NCI-H748 treated with DMSO at 0.1 percent for 48 hours (cell line): ENCODE measurements at regions not wholly inside any gene's neighbourhood (a gene's known extent, or its start where the extent isn't known, plus 50 kb on each side); places are given as distances from the start of the nearest gene placed in this dataset.

Source experiments
- DNase-seq: peaks from one replicate; lab custom pipeline; 2025; lab: John Stamatoyannopoulos, UW

DNA sequence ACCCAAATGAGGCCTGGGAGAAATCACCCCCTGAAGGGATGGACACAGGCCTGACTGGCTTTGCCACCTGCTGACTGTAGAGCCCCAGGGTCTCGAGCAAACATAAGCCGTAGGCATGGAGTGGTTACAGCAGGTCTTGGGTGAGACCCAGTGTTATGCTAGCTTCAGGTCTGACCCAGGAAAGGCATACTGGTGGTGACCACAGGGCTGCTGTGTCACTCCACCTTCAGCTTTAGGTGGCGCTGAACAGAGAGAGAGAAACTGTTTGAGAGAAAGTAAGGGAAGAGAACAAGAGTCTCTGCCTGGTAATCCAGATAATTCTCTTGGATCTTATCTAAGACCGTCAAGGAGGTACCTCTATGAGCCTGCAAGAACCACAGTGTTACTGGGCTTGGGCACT is 1544.2 kb upstream of the TMEFF2 start:
- no peak for DNase-seq

DNA sequence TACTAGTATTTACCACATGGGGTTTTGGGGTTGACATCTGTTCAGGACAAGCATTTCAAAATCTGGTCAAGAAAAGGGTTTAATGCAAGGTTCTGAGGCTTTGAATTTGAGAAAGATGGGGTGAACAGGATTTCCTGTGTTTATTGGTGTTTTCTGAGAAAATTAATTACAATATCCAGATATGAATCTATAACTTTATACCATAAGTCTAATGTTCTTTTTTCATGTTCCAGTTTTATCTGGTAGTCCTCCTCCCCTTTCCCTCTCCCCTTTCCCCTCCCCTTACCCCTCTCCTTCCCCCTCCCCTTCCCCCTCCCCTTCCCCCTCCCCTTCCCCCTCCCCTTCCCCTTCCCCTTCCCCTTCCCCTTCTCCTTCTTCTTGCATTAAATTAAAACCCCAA is 1518.2 kb upstream of the TMEFF2 start:
- DNase-seq = no peak

DNA sequence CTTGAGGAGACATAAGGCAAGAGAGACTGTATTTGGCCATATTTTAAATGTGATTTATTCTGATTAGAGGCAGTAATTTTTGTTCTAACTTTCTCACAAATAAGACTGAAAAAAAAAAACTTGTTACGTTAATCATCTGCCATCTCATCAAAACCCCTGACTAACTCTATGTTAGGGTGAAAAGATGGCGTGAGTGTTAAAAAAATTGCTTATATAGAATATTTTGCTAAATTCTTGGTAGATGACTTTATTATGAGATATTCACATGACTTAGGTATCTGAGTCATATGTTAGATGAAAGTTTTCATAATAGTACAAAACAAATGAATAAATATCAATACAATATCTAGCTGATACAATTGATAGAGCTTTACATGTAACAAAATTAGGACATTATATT is 1508.7 kb upstream of the TMEFF2 start:
- DNase-seq = no peak

DNA sequence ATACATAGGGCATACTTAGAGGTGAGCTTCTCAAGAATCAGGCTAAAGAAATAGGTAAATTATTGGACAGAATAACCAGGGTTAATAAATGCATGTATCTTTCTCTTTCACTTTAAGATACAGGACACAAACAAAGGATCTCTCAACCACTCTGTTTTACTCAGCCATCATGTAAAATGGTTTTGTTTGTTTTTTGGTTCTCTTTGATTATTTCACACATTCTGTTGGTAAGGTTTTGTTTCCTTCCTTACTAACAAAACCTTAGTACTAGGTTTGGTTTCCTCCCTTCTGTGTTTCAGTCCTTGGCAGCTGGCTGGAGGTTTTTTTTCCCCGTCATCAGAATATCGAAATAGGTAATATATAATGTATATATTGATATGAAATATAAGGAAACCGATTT is 1506.8 kb upstream of the TMEFF2 start:
- no peak for DNase-seq

DNA sequence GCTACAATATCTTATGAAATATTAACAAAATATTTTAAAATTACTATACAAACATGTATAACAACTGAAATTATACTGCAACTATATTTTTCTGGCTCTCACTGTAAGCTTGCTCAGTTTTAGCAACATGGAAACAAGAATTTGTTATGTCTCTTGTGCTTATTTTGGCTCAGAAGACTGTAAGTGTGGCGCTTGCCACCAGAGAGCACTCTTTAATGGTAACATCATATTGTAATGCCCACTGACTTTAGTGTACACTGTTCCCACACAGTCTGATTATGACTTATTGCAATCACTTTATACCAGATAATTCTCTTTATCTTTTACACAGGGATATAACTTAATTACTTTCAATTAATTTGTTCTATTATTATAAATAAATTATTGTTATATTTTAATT is 1500.6 kb upstream of the TMEFF2 start:
- peak; percentile 67 for DNase-seq

DNA sequence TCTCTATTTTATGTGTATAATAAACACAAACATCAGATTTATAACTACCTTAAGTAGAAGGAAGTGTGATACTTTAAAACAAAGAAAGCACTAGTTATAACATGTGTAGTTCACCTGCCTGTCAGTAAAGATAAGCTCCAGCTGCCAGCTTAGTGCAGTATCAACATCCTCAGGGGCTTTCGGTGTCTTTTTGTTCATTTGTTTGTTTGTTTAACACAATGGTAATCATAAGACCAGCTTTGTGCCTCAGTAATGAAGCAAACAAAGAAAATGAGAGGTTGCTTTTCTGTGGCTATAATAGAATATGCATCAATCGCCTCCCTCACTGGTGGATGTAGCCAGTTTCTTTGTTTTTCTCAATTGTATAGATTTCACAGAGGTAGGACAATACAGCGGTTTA is 1499.0 kb upstream of the TMEFF2 start:
- DNase-seq = peak; percentile 92

DNA sequence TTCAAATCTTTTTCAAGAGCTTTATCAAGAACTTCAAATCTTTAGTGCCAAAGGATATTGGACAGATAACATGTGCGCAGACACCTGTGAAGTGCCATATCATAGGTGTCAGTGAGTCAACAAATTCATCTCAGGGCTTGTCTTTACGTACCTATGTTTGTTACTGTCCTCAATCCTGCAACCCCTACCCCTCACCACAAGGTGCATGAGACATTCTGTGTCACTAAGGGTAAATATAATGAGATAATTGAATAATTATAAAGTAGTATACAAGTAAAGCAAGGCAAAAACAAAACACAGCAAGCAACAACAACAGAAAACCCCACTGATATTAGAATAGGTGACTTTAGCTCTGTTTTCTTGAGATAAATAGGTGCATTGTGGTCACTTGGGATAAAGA is 1495.8 kb upstream of the TMEFF2 start:
- DNase-seq = no peak

DNA sequence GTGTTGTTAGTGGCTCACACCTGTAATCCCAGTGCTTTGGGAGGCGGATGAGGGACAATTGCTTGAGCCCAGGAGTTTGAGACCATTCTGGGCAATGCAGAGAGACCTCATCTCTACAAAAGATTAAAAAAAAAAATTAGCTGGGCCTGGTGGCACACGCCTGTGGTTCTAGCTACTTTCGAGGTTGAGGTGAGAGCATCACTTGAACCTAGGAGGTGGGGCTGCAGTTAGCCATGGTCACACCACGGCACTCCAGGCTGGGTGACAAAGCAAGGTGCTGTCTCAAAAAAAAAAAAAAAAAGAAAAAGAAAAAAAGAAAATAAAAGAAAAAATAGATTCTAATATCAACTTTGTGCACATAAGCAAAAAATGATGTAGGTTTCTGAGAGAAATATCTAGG is 1492.5 kb upstream of the TMEFF2 start:
- DNase-seq = no peak

DNA sequence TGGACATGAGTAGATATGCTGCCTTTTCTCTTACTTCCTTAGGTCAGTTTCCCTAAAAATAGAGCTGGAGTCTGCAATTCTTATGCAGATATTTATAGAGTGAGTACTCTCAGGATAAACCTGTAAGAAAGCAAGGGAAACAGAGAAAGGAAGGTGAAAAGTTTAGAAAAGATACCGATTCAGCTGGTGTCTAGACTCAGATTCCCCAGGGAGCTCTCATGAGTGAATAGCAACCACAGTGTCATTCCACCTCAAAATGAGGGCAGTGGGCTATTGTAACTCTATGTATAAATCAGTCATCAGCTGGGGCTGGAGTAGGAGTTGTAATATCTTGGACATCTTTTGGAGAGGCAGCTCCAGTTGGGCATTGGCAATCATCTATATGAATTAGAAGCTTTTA is 1485.1 kb upstream of the TMEFF2 start:
- no peak for DNase-seq

DNA sequence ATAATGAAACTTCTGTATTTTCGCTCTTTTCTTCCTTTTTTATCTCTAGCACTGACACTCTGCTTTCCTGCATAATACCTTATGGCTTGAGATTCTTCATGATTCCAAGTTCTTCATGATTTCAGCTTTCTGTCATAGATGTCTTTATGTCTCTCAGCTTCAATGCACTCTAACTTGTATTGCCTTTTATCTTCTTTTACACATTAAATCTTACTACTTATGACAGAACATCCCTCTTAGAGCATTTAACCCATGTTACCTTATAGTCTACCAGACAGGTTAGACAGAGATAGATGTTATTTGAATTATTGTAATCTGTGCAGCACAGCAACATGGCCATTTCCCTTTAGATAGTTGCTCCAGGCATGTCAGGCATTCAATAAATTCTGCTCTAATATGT is 1475.7 kb upstream of the TMEFF2 start:
- DNase-seq = no peak

DNA sequence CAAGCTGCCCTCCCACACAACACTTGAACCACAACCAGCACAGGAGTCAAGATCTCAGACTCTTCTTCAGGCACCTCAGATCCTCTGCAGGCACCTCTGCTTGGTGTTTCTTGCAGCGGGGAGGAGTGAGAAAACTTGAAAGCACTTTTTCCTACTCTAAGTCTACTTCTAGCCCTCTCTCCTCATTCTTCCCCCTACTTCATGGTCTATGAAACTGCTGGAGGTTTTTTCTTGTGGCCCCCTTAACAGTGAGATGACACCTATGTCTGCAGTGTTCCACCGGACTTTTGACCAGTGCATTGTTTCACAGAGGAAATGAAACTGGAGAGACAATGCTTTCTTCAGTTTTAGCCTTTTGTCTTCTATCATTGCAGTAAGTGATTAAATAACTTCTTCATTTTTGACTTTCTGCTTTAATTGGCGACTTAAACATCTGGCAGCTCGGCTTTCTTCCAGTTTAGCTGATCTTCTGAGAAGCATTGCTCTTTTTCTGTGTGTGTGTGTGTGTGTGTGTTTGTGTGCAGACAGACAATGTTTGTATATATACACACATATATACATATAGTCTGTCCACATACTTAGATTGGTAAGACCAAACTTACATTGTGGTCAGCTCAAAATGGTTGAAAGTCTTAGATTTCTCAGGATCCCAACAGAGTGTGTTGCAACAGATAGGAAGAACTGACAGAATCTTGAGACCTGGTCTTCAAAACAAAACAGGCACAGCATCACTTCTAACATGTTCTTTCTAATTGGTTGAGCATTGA is 1474.0 kb upstream of the TMEFF2 start:
- DNase-seq = no peak

DNA sequence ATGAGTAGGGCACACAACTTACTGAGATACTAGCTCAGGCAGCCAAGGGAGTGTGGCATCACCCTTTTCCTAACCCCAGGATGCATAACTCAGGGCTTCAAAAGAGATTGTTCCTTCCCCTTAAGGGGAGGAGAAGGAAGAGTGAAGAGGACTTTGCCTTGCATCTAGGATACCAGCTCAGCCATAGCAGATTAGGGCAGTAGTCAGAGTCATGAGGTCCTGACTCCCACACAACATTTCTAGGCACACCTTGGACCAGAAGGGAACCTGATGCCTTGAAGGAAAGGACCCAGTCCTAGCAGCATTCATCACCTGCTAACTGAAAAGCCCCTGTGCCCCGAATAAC is 1433.2 kb upstream of the TMEFF2 start:
- DNase-seq = no peak

DNA sequence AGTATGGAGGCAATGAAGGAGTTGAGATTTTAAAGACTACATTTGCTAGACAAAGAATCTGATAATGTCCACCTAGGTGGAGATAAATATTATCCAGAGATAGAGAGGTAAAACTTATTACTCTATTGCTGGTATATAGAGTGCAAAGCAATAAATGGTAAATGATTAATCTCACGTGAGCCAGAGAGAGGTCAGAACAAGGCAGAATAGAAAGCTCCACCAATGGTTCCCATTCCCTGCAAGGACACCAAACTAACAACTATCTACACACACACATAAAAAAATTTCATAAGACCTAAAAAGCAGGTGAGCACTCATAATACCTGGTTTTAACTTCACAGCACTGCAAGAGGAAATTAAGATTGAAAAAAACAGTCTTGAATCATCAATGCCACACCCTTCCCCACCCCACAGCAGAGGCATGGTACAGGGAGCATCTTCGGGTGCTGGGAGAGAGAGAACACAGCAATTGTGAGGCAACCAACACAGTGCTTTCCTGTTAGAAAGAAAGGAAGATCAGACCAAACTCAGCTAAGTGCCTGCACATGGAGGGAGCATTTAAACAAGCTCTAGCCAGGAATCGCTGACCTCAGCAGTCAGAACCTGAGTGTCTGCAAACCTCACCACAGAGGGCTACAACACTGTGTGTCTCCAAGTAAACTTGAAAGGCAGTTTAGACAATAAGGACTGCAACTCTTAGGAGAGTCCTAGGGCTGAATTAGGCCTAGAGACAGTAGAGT is 1432.6 kb upstream of the TMEFF2 start:
- no peak for DNase-seq

DNA sequence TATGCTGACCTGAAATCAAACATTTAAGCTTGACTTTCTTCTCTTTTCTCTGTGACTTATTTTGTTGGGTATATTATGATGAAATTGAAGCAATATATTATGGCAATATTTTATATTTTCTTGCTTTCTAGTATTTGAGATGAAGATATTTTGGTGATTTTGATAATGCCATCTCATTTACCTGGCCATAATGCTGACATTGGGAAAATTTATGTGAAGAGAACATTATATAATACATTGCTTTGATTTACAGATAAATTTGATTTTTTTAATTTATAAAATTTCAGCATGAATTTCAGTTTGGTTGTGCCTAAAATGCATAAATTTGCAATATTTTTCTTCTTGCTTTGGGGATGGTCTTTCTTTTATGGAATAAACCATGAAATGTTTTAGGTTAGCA is 1413.7 kb upstream of the TMEFF2 start:
- DNase-seq = no peak

DNA sequence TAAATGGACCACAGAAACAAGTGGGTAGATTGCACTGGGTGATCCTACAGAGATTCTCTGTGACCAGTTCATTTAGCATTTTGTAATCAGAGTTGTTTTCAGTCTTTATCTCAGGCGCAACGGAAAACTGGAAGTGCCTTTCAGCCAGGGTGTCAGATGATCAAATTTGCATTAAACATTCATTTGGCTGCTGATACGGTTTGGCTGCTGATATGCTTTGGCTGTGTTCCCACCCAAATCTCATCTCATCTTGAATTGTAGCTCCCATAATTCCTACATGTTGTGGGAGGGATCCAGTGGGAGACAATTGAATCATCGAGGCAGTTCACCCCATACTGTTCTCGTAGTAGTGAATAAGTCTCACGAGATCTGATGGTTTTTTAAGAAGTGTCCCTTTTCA is 1396.1 kb upstream of the TMEFF2 start:
- no peak for DNase-seq

DNA sequence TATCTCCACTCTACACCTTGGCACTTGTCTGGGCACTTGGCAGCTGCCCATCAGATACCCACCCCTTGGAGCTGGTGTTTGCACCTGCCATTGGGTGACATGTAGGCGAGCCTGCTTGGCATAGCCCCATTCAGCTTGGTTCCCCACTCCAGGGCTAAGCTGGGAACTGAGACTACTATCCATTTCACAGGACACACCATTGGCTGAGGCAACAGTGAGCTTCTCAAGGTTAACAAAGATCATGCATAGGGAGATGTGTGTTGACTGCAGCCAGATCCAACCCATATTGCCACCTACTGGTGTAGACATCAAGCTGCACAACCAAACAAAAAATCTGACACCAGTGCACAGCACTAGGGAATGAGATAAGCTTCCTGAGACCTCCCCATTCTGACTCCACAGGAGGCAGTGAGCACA is 1389.8 kb upstream of the TMEFF2 start:
- DNase-seq = peak; percentile 51

DNA sequence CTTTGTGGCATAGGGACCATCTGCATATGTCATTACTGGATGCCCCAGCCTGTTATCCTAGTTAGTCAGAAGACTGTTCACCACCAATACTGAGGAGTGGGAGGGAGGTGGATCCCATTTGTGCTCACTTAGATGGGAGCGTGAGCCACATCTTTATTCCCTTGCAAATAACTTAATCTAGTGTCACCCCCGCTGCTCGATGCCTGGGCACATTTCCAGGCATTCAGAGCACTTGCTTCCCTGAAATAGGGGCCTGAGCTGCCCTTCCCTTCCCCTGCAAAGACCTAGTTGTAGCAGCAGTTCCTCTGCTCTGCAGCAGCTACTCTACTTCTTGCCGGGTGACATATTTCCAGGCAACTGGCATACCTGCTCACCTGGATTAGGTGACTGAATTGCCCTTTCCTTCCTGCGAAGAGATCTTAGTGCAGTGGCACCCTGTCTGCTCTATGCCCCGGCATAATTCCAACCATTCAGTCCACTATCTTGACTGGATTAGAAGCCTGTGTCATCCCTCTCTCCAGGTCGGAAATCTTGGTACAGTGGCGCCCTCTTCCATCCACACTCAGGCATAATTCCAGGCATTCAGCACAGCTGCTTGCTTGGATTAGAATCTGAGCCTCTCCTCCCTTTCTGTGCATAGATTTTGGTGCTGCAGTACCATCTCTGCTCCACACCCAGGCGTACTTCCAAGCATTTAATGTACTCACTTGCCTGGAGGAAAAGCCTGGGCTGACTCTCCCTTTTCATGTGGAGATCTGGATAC is 1389.1 kb upstream of the TMEFF2 start:
- peak; percentile 62 for DNase-seq

DNA sequence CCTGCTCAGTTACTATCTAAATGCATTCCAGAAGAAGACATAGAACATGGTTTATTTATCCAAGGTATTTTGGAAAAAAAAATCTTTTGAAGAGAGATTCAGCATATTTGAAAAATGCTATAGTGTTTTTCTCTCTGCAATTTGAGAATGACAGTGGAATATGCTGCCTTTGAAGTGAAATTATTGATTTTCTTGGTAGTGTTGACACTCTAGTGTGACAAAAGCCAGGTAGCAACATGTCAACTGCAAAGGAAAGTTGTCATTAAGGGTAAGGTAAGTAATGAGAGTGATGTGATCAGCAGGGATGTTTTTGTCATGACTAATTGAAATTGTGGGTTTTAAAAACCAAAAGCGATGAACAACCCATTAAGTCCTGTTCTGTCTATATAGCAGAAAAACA is 1387.1 kb upstream of the TMEFF2 start:
- DNase-seq = peak; percentile 75

DNA sequence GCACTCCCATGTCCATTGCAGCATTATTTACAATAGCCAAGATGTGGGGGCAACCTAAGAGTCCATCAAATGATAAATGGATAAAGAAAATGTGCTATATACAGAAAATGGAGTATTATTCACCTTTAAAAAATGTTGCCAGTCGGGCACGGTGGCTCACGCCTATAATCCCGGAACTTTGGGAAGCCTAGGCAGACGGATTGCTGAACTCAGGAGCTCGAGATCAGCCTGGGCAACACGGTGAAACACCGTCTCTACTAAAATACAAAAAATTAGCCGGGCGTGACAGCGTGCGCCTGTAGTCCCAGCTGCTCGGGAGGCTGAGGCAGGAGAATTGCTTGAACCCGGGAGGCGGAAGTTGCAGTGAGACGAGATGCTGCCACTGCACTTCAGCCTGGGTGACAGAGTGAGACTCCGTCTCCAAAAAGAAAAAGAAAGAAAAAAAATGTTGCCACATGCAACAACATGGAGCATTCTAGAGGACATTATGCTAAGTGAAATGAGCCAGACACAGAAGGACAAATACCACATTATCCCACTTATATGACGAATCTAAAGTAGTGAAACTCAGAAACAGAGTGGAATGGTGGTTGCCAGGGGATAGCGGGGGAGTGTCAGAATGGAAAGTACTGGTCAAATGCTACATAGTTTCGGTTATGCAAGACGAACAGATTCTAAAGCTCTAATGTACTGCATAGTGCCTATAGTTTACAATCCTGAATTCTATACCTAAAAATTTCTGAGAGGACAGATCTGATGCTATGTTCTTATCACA is 1385.6 kb upstream of the TMEFF2 start:
- no peak for DNase-seq

DNA sequence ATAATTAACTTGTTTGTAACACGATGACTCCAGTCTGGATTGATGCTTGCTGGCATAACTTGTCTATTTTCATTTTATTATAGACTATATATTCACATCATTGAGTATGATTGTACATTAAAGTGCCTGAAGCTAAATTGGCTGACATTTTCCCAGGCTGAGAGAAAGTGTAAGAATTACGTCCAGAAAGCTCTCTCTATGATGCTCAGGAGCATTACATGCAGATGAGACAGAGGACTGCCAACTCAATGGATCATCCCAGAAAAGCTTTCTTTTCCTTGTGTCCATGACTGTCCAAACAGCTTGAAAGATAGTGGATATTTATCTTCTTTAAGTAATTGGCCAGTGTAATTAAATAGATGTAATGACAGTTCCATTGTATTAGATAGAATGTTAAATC is 1372.2 kb upstream of the TMEFF2 start:
- DNase-seq = no peak

DNA sequence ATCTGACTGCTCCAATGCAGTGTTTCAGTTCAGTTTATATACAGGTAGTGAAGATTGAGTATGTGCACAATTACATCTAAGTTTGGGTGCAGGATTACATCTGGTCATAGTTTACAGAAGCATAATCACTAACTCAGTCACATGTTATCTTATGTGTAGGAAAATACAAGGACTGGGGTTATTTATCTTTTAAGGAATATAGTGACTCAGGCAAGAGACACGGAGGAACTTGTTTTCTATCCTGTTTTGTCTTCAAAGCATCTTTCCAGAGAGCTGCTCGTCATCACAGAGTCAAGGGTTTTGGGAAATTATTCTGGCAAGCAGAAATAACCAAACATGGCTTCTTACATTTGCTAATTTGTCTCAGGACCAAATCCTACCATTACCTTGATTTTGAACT is 1371.5 kb upstream of the TMEFF2 start:
- DNase-seq = no peak

DNA sequence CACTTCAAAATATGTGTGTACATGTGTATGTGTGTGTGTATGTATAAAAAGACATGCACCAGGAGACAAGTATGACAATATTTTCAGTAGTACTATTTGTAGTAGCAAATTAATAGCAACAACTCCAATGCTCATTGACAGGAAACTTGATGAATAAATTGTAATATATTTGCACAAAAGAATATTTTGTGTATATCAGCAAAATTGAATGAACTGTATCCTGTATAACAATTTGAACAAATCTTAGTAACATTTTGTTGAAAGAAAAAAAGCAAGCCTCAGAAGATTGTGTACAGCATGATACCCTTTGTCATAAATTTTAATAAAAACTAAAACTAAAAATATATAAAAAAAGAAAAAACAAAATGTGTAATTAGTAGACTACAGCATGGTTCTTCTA is 1367.3 kb upstream of the TMEFF2 start:
- no peak for DNase-seq
